Tibial nerve (tissue), 3 donors: ENCODE measurements at regions not wholly inside any gene's neighbourhood (a gene's known extent, or its start where the extent isn't known, plus 50 kb on each side); places are given as distances from the start of the nearest gene placed in this dataset.

Experiments
- POLR2A ChIP-seq, 2 donors: fragments of 450-650 bp; IDR thresholded peaks; one replicate each; pipeline ENCODE4 v1.6.1; 2017; ENCODE audit warnings: antibody characterized with exemption in 2 of 2, mild to moderate bottlenecking in 2 of 2, moderate library complexity in 2 of 2
- TF ChIP-seq, protein P1 (sequence below), 5 experiments: fragments of 200-600 bp in 3 of 5; fragments of 450-650 bp in 2 of 5; sonication (generic) in 3 of 5; IDR thresholded peaks; one replicate each; pipeline ENCODE4 v1.5.1; 2016 to 2019; ENCODE audit warnings: antibody characterized with exemption in 5 of 5, mild to moderate bottlenecking in 3 of 5, moderate library complexity in 2 of 5

DNA sequence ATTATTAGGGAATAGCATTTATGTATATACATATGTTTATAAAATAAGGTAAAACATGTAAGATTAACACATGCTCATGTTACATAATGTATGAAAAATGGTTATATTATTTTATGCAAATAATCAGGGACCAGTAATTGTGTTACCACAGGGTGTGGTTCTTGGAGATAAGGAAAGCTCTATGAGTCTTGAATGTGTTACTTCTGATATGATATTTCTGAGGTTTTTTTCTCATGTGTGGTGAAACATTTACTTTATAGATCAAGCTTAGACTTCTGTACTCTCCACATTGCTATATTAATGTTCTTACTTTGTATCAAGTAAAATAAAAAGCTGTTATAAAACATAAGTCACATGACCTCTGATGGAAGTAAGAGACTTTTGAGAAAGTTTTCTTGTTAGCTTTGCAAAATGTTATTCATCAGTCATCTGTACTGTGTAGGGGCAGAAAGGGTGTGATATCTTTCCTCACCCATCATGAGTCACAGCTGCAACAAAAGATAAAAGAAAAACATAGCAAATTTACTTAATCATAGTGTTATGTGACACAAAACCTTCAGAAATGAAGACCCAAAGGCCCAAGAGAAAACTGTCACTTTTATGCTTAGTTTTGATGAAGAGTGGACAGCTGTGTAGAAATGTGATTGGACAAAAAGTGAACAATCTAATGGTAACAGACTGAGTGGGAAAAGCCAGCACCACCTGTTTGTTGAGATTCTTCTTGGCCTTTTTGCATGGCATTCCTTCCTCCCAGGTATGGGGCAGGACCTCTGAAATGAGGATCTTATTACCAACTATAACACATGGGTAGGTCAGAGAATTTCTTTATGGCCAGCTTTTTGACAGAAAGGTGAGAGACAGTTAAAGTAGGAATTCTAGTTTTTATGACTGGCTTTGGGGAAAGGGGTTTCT is 632.3 kb downstream of the PDHA2 start:
- no peak for TF ChIP-seq POLR2A (IDR thresholded peaks at IDR 0.05)
- TF ChIP-seq, protein P1, sequence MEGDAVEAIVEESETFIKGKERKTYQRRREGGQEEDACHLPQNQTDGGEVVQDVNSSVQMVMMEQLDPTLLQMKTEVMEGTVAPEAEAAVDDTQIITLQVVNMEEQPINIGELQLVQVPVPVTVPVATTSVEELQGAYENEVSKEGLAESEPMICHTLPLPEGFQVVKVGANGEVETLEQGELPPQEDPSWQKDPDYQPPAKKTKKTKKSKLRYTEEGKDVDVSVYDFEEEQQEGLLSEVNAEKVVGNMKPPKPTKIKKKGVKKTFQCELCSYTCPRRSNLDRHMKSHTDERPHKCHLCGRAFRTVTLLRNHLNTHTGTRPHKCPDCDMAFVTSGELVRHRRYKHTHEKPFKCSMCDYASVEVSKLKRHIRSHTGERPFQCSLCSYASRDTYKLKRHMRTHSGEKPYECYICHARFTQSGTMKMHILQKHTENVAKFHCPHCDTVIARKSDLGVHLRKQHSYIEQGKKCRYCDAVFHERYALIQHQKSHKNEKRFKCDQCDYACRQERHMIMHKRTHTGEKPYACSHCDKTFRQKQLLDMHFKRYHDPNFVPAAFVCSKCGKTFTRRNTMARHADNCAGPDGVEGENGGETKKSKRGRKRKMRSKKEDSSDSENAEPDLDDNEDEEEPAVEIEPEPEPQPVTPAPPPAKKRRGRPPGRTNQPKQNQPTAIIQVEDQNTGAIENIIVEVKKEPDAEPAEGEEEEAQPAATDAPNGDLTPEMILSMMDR (IDR thresholded peaks at IDR 0.05), result no peak
